ENCODE measurements at regions not wholly inside any gene's neighbourhood (a gene's known extent, or its start where the extent isn't known, plus 50 kb on each side); places are given as distances from the start of the nearest gene placed in this dataset.

- DNase-seq (ENCODE audit: low read depth), result no peak
Observed at GRCh38 chr4:15340332-15340731, 87.5 kb upstream of the C1QTNF7 start.

GRCh38 chr4:15340902-15341732 is 86.7 kb upstream of the C1QTNF7 start:
- DNase-seq (ENCODE audit: low read depth), result no peak

- no peak for DNase-seq (ENCODE audit: low read depth)
Observed at GRCh38 chr4:15341733-15342300, 86.0 kb upstream of the C1QTNF7 start.

DNA sequence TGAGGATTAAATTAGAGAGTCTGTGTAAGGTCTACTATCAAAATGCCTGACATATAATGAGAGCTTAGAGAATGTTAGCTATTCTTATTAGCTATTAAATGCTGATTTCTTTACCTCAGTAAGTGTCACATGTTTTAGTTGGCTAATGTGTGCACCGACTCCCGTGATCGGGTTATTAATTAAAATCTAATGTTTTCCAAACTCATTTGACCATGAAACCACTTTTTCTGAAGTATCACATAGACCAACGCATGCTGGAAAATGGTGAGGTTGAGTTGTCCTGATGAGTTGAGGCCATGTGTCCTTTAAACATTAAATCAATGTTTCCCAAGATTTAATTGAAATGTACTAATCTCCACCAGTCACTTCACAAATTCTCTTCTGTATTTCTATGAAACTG is 84.8 kb upstream of the C1QTNF7 start:
- no peak for DNase-seq (ENCODE audit: low read depth)

DNA sequence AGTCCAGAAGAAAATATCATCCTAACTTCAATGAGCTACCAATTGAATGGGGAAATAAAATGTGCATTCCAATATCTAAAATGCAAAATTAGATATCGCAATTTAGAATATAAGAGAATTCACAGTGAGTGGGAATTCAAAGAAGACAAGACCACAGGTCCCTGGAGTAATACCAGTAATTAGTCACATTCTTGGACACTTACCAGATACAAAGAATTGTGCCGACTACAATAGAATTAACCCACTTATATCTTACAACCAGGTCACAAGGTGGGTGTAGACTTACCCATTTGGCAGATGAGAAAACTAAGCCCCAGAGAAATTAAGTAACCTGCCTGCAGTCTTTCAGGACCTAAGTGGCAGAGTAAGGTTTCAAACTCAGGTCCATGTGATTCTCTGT is 84.3 kb upstream of the C1QTNF7 start:
- DNase-seq (ENCODE audit: low read depth), result no peak

- DNase-seq (ENCODE audit: low read depth), result peak; percentile 47
Observed at GRCh38 chr4:15344041-15344440, 83.8 kb upstream of the C1QTNF7 start.

DNA sequence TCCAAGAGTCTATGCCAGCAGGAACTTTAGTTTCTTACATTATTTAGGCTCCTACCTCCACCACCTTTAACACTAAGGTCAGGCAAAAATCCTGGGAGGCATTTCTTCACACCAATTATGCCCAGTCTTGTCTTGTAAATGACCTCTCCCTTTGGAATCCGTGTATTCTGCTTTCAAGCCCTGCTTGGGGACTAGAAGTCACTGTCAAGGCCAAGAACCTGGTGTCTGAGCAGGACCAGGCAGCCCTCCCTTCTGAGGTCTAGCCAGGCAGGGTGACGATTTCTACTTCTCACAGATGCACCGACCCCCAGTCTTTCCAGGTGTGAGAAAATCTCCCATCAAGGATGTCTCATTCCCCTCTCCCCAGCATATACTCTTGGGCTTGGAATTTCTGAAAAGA is 82.7 kb upstream of the C1QTNF7 start:
- no peak for DNase-seq (ENCODE audit: low read depth)

DNA sequence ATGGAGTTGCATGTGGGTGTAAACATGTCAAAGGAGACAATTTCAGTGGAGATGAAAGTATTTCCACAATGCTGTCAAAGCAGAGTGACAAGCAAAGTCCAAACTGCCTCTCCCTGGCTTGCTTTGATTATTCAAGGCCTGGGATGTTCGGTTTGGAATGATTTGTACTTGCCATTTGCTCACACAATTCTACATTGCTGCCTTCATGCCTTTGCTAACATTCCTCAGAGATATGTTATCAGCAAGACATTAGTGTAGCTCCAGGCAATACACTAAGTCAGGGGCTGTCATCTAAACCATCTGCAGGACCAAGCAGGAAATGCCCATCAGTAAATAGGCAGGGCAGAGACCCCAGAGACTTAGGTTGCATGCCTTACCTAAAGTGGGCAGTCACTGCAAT is 79.6 kb upstream of the C1QTNF7 start:
- DNase-seq (ENCODE audit: low read depth), result no peak

DNA sequence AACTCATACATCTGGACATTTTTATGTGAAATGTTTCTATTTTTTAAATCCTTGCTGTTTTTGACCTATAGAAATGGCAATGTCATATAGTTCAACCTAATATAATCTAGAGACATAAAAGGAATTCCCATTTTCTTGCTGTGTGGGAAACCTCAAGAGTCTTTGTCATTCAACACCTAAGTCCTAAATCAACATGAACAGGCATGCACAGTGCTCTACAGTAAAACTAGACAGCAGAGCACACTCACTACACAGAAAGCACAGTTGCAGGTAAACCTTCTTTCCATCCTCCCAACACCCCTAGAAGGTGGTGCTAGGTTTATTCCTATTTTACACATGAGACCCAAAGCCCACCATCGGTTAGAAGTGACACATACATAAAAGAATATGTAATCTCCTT is 79.1 kb upstream of the C1QTNF7 start:
- no peak for DNase-seq (ENCODE audit: low read depth)

GRCh38 chr4:15349531-15349935 is 78.3 kb upstream of the C1QTNF7 start:
- DNase-seq (ENCODE audit: low read depth), result no peak

GRCh38 chr4:15349965-15350364 is 77.9 kb upstream of the C1QTNF7 start:
- DNase-seq (ENCODE audit: low read depth), result no peak

DNA sequence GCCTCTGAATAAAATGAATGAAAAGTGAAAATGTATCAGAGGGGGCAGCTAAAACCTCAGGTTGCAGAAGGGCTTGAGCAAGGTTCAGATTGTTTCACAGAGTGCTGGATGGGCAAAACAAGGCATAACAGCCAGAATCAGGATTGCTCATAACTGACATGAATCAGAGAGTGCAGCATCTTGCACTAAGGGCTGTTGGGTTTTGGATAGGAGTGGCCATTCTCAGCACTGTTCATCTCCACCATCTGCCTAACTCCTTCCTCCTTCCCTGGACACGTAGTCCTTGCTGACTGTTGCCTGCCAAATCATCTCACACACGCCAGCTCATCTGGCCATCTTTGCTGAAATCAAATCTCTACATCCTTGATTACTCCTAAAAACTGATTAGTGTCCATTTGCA is 75.3 kb upstream of the C1QTNF7 start:
- DNase-seq (ENCODE audit: low read depth), result no peak

- DNase-seq (ENCODE audit: low read depth), result no peak
Observed at GRCh38 chr4:15353207-15353606, 74.6 kb upstream of the C1QTNF7 start.

- DNase-seq (ENCODE audit: low read depth), result no peak
Observed at GRCh38 chr4:15354371-15355297, 73.2 kb upstream of the C1QTNF7 start.

- no peak for DNase-seq (ENCODE audit: low read depth)
Observed at GRCh38 chr4:15361529-15361928, 66.3 kb upstream of the C1QTNF7 start.

- no peak for DNase-seq (ENCODE audit: low read depth)
Observed at GRCh38 chr4:15362541-15362940, 65.3 kb upstream of the C1QTNF7 start.

- no peak for DNase-seq (ENCODE audit: low read depth)
Observed at GRCh38 chr4:15364183-15364582, 63.6 kb upstream of the C1QTNF7 start.

- DNase-seq (ENCODE audit: low read depth), result no peak
Observed at GRCh38 chr4:15365641-15366040, 62.2 kb upstream of the C1QTNF7 start.

DNA sequence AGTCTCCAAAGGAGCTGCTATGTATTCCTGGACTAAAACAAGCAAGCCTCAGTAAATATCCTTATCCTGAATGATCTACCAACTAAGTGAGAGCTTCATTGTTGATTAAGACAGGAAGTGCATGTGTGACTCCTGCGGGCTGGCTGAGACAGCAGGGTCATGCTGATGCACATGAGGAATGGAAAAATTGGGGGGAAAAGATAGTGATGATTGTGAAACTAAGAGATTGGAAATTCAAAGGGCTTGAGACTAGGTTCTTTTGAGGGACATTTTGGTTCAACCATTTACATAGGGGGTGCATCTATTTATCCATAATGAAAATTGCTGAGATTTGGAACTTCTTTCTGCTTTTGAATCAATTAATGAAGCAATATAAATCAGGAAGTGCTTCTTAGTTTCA is 61.1 kb upstream of the C1QTNF7 start:
- DNase-seq (ENCODE audit: low read depth), result no peak

GRCh38 chr4:15368856-15369255 is 59.0 kb upstream of the C1QTNF7 start:
- DNase-seq (ENCODE audit: low read depth), result peak; percentile 14

GRCh38 chr4:15370296-15370695 is 57.5 kb upstream of the C1QTNF7 start:
- DNase-seq (ENCODE audit: low read depth), result no peak

GRCh38 chr4:15373363-15373762 is 54.5 kb upstream of the C1QTNF7 start:
- no peak for DNase-seq (ENCODE audit: low read depth)

- no peak for DNase-seq (ENCODE audit: low read depth)
Observed at GRCh38 chr4:15374656-15375055, 53.2 kb upstream of the C1QTNF7 start.

Measured in non-pigmented ciliary epithelial cell (primary cell).